ENCODE measurements at regions not wholly inside any gene's neighbourhood (a gene's known extent, or its start where the extent isn't known, plus 50 kb on each side); places are given as distances from the start of the nearest gene placed in this dataset.

GRCh38 chr4:189299706-189300105, 641.0 kb upstream of the FRG1 start (continued):
- no peak for TF ChIP-seq ZNF837 (tag by site-specific recombination; IDR thresholded peaks at IDR 0.05)
- TF ChIP-seq ZNF394 (tag by site-specific recombination; IDR thresholded peaks at IDR 0.05; ENCODE audit: borderline replicate concordance): no peak

DNA sequence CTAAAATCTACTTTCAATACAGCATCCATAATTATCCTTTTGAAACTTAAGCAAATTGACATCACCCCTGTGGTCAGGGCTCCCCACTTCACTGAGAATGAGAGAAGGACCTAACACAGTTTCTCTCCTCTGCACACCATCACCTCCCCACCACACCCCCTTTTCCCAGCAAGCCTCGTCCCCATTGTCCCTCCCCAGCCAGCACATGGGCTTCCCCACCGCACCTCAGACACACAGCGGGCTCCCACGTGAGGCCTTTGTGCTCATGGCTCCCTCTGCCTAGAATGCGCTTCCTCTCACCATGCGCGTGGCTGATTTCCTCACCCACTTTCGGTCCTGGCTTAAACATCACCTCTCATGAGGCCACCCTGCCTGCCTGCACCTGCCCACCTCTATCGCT, 639.0 kb upstream of the FRG1 start:
- ChIA-PET CTCF (no interaction called here), POLR2A (no interaction called here)
- H3K9me3 ChIP-seq (ENCODE audit: control insufficient read depth, insufficient read depth, low read depth, low read length): no peaks in the 10 kb centered on the region
- no peak overlapping the region for H3K4me3 ChIP-seq (ENCODE audit: low read depth, low read length)
- H3K36me3 ChIP-seq (ENCODE audit: control insufficient read depth in 2 of 2, insufficient read depth in 1 of 2, low read length in 2 of 2): no peaks in the 10 kb centered on the region
- TF ChIP-seq ZNF548 (tag by site-specific recombination; IDR thresholded peaks at IDR 0.05): no peak
- TF ChIP-seq ZNF302 (tag by site-specific recombination; IDR thresholded peaks at IDR 0.05; ENCODE audit: low read depth): no peak
- no peak for TF ChIP-seq ZNF157 (tag by site-specific recombination; IDR thresholded peaks at IDR 0.05)
- no peak for TF ChIP-seq ZNF148 (tag by site-specific recombination; IDR thresholded peaks at IDR 0.05; ENCODE audit: borderline replicate concordance)
- TF ChIP-seq, protein P1, sequence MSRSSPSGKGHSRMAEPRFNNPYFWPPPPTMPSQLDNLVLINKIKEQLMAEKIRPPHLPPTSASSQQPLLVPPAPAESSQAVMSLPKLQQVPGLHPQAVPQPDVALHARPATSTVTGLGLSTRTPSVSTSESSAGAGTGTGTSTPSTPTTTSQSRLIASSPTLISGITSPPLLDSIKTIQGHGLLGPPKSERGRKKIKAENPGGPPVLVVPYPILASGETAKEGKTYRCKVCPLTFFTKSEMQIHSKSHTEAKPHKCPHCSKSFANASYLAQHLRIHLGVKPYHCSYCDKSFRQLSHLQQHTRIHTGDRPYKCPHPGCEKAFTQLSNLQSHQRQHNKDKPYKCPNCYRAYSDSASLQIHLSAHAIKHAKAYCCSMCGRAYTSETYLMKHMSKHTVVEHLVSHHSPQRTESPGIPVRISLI (tag by site-specific recombination; IDR thresholded peaks at IDR 0.05): no peak
- no peak for TF ChIP-seq SCRT2 (tag by site-specific recombination; IDR thresholded peaks at IDR 0.05)
- TF ChIP-seq ZNF513 (tag by site-specific recombination; IDR thresholded peaks at IDR 0.05): no peak
- TF ChIP-seq ZNF174 (tag by site-specific recombination; IDR thresholded peaks at IDR 0.05): no peak
- no peak for TF ChIP-seq ZEB2 (tag by site-specific recombination; IDR thresholded peaks at IDR 0.05)
- TF ChIP-seq ZNF473 (tag by site-specific recombination; IDR thresholded peaks at IDR 0.05): no peak
- TF ChIP-seq, protein P2, sequence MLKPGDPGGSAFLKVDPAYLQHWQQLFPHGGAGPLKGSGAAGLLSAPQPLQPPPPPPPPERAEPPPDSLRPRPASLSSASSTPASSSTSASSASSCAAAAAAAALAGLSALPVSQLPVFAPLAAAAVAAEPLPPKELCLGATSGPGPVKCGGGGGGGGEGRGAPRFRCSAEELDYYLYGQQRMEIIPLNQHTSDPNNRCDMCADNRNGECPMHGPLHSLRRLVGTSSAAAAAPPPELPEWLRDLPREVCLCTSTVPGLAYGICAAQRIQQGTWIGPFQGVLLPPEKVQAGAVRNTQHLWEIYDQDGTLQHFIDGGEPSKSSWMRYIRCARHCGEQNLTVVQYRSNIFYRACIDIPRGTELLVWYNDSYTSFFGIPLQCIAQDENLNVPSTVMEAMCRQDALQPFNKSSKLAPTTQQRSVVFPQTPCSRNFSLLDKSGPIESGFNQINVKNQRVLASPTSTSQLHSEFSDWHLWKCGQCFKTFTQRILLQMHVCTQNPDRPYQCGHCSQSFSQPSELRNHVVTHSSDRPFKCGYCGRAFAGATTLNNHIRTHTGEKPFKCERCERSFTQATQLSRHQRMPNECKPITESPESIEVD (tag by site-specific recombination; IDR thresholded peaks at IDR 0.05): no peak
- no peak for TF ChIP-seq MYNN (tag by site-specific recombination; IDR thresholded peaks at IDR 0.05; ENCODE audit: borderline replicate concordance)
- peaks cover 10% of the 10 kb centered on the region for H3K4me1 ChIP-seq (ENCODE audit: control insufficient read depth, insufficient read depth, low read length)
- no peak overlapping the region for H3K27ac ChIP-seq (ENCODE audit: extremely low read depth, low read depth, low read length)

DNA sequence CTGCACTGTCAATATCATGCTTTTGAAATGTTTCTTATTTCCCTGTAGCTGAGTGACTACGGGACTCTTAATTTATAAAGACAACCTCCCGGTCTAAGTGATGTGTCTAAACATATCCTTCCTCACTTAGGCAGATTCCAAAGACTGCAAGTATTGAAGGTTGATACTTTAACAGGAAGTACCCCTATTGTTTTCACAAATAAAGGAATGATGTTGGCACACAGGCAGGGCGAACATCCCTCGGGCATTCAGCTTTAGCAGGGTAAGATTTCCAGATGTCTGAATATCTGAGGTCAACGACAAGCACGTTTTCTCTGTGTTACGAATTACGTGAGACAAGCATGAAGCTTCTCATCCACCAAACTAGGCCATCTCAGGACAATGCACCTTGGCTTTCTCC, 638.0 kb upstream of the FRG1 start:
- Histone ChIP-seq H3K27ac (ENCODE audit: extremely low read depth, low read depth, low read length) (no peak overlapping the region), H3K36me3 (ENCODE audit: control insufficient read depth in 2 of 2, insufficient read depth in 1 of 2, low read length in 2 of 2) (no peaks in the 10 kb centered on the region), H3K4me3 (ENCODE audit: low read depth, low read length) (no peak overlapping the region), H3K4me1 (ENCODE audit: control insufficient read depth, insufficient read depth, low read length) (peaks cover 10% of the 10 kb centered on the region), H3K9me3 (ENCODE audit: control insufficient read depth, insufficient read depth, low read depth, low read length) (no peaks in the 10 kb centered on the region)
- ChIA-PET POLR2A (no interaction called here), CTCF (no interaction called here)
- TF ChIP-seq GLI4 (tag by site-specific recombination; IDR thresholded peaks at IDR 0.05): no peak
- TF ChIP-seq IKZF3 (tag by site-specific recombination; IDR thresholded peaks at IDR 0.05): no peak
- TF ChIP-seq, protein P3, sequence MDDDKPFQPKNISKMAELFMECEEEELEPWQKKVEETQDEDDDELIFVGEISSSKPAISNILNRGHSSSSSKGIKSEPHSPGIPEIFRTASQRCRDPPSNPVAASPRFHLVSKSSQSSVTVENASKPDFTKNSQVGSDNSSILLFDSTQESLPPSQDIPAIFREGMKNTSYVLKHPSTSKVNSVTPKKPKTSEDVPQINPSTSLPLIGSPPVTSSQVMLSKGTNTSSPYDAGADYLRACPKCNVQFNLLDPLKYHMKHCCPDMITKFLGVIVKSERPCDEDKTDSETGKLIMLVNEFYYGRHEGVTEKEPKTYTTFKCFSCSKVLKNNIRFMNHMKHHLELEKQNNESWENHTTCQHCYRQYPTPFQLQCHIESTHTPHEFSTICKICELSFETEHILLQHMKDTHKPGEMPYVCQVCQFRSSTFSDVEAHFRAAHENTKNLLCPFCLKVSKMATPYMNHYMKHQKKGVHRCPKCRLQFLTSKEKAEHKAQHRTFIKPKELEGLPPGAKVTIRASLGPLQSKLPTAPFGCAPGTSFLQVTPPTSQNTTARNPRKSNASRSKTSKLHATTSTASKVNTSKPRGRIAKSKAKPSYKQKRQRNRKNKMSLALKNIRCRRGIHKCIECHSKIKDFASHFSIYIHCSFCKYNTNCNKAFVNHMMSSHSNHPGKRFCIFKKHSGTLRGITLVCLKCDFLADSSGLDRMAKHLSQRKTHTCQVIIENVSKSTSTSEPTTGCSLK (tag by site-specific recombination; IDR thresholded peaks at IDR 0.05): no peak
- no peak for TF ChIP-seq ZSCAN30 (tag by site-specific recombination; IDR thresholded peaks at IDR 0.05)
- no peak for TF ChIP-seq ZNF169 (tag by site-specific recombination; IDR thresholded peaks at IDR 0.05)
- TF ChIP-seq ZNF837 (tag by site-specific recombination; IDR thresholded peaks at IDR 0.05): no peak
- no peak for TF ChIP-seq SP3 (tag by site-specific recombination; IDR thresholded peaks at IDR 0.05)
- TF ChIP-seq, protein P4, sequence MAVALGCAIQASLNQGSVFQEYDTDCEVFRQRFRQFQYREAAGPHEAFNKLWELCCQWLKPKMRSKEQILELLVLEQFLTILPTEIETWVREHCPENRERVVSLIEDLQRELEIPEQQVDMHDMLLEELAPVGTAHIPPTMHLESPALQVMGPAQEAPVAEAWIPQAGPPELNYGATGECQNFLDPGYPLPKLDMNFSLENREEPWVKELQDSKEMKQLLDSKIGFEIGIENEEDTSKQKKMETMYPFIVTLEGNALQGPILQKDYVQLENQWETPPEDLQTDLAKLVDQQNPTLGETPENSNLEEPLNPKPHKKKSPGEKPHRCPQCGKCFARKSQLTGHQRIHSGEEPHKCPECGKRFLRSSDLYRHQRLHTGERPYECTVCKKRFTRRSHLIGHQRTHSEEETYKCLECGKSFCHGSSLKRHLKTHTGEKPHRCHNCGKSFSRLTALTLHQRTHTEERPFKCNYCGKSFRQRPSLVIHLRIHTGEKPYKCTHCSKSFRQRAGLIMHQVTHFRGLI (tag by site-specific recombination; IDR thresholded peaks at IDR 0.05): no peak
- no peak for TF ChIP-seq ZNF394 (tag by site-specific recombination; IDR thresholded peaks at IDR 0.05; ENCODE audit: borderline replicate concordance)
- TF ChIP-seq ZSCAN18 (tag by site-specific recombination; IDR thresholded peaks at IDR 0.05): no peak
